Erythroblast (primary cell): ENCODE measurements at regions not wholly inside any gene's neighbourhood (a gene's known extent, or its start where the extent isn't known, plus 50 kb on each side); places are given as distances from the start of the nearest gene placed in this dataset.

Experiments
- DNase-seq, 2 experiments: peaks; one replicate each; lab custom pipeline; 2025; lab: John Stamatoyannopoulos, UW
- GATA1 ChIP-seq: IDR thresholded peaks from 2 replicates; pipeline ENCODE4 v1.6.1; 2011; ENCODE audit warnings: low read depth, mild to moderate bottlenecking, control low read depth, low read length, moderate library complexity
- POLR2A ChIP-seq: IDR thresholded peaks from 2 replicates; pipeline ENCODE4 v1.6.1; 2011; ENCODE audit warnings: mild to moderate bottlenecking, low read length

DNA sequence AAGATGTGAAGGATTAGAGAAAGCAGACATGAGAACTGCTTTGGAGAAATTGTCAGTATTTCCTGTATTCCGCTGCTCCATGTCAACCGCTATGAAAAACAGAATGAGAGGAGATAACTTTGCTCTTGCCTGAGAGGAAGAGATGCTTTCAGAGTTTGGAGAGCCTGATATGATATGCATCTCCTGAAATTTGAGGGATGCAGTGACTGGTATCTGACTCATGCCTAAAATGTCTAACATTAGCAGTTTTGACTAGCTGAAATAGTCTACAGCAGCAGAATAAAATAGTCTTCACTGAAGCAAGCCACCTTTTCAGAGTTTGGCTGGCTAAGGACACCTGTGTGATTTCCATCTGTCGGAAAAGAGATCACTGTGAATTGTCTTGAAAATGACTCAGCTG, 165.8 kb upstream of the LRRC7 start:
- no peak for DNase-seq
- TF ChIP-seq POLR2A (no peak), GATA1 (no peak)

DNA sequence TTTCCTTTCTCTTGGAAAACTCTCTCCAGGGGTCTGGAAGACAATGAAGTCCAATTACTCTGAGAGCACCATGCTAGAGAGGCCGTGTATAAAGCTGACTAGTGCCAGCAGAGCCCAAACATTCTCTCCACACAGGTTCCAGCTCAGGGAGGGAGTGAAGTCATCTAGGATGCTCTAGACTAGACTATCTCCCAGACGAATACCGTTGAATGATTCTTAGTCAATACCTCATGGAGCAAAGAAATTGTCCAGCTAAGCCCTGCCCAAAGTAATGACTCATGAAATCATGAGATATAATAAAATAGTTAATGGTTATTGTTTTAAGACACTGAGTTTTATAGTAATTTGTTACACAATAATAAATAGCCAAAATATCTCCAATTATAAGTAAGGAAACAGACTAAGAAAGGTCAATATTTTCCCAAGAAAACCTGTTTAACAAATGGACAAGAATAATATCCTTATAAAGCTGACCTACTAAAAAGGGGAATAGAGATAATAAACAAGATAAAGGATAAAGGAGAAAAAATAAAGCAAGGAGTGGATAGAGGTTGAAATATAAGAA, 163.9 kb upstream of the LRRC7 start:
- TF ChIP-seq GATA1, result no peak
- no peak for TF ChIP-seq POLR2A
- DNase-seq, result no peak

DNA sequence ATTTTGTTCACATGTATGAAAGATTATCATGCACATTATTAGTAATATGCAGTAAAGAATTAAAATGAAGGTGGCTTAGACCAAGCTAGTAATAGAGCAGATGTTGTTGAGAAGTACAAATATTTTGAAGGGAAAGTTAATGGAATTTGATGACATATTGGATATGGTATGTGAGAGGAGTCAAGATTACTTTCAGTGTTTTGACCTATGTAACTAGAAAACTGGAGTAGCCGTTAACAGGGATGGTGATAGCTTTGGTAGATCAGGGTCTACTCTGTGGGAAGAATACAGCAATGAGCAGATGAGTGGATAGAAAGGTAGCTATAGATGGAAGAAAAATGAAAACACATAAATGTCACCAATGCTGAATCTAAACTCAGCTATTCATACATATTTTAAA, 163.2 kb upstream of the LRRC7 start:
- DNase-seq, result no peak
- no peak for TF ChIP-seq GATA1
- no peak for TF ChIP-seq POLR2A

DNA sequence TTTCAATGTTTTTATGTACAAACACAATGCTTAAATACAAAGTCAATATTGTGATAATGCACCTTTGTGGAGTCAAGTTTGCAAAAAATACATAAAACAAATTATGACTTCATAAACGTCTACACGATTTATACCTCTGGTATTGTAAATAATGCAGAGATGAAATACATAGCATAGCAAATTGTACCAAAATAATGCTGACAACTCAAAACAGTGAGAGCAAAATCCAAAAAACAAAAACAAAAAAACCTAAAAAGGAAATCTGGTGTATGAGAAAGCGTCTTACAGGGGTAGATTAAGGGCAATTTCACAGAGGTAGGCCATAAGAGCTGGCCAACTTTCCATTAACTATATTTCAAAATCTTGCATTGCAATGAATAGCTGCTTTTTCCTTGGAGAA, 161.5 kb upstream of the LRRC7 start:
- TF ChIP-seq POLR2A, result no peak
- no peak for TF ChIP-seq GATA1
- DNase-seq, result no peak

DNA sequence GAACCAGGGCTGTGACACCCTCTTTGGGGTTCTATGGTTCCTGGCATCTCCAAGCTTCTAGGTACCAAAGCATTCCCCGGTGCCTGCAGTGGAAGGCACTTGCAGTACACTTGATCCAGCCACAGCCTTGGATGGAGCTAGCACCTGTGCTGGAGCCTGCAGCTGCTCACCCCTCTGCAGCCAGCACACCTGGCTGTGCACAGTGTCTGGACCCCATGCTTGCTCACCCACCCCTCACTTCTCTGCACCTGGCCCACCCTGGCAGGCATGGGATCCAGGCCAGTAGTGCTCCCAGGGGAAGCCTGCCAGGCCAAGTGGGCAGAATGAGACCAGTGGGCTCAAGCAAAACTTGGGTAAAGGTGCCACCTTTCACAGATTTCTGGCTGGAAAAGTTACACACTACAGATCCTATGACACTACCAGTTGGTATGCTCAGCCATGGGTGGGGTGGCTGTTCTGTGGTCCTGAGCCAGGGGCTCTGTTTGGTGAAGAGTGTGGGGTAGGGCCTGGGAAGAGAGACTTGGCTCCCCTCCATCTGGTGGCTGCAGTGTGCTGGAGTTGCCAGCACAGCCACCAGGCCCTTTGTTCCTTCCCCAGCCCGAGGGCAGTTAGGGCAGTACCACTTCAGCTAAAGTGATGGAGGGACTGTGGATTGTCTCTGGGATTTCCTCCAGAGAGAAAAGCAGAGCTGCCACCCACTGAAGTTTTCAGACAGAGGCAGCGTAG, 157.8 kb upstream of the LRRC7 start:
- no peak for DNase-seq
- TF ChIP-seq GATA1 (no peak), POLR2A (no peak)

DNA sequence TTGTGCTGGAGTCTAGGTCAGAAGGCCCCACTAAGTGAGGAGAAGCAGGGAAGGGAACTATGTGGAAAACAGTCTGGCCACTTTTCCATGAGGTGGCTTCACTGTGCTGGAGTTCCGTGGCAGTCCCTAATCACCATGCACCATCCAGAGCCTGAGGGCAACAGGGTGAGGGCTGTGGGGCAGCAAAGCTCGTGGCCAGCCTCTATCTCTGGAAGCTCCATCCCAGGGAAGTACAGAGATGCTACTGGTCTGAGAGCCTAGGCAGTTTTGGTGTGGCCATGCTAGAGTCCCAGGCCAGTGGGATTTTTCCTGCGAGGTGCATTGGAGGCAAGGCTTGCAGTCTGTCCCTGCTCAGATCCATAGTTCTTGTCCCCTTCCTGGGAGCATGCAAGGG, 157.3 kb upstream of the LRRC7 start:
- no peak for DNase-seq
- TF ChIP-seq POLR2A (no peak), GATA1 (no peak)

DNA sequence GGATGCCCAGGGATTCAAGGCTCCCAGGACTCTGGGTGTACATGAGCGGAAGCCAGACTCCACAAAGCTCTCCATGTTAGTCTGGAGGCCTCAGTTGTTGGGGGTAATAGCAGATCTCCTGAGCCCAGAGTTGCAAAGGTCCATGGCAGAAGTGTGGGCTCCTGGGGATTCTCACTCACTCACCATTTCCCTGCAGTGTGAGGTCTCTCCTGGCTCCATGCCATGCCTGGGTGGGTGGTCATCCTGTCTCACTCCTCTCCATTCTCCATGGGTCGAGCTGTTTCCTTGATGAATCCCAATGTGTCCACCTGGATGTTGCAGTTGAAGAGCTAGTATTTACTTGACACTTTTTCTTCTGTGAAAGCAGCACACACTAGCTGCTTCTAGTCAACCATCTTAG, 156.8 kb upstream of the LRRC7 start:
- TF ChIP-seq GATA1 (no peak), POLR2A (no peak)
- no peak for DNase-seq

DNA sequence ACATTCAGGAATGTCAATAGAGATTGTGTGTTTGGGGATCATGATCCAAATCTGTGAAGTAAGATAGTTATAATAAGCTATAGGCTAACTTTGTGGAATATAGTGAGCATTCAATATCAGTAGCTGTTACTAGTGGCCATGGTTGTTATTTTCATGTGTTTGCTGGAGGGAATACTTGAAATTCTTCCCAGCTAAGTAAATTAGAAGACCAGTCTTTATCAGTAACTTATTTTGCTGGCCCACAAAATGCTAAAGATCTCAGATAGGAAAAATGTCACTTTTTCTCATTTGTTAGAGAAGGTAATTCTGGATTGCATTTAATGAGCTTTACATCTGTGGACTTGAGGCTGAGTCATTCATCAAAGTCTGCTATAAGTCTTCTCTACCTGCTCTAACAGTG, 156.1 kb upstream of the LRRC7 start:
- no peak for DNase-seq
- TF ChIP-seq POLR2A (no peak), GATA1 (no peak)

GRCh38 chr1:69413129-69413528, 154.6 kb upstream of the LRRC7 start:
- TF ChIP-seq POLR2A (no peak), GATA1 (no peak)
- no peak for DNase-seq

DNA sequence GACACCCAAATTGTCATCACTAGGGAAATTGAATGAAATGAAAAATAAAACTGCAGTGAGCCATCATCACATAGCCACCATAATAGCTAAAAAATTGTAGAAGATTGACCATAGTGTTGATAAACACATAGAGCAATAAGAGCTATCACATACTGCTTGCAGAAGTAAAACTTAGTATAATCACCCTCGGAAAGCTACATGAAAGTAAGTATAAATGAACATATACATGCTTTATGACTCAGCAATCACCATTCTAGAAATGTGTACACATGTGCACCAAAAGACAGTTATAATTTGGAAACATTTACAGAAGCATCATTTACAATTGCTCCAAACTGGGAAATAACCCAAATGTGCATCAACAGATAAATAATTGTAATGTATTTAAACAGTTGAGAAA, 153.1 kb upstream of the LRRC7 start:
- no peak for TF ChIP-seq GATA1
- no peak for TF ChIP-seq POLR2A
- DNase-seq, result no peak

- no peak for DNase-seq
- no peak for TF ChIP-seq GATA1
- no peak for TF ChIP-seq POLR2A
These were observed 146.4 kb upstream of the LRRC7 start for GRCh38 chr1:69421286-69421685.

DNA sequence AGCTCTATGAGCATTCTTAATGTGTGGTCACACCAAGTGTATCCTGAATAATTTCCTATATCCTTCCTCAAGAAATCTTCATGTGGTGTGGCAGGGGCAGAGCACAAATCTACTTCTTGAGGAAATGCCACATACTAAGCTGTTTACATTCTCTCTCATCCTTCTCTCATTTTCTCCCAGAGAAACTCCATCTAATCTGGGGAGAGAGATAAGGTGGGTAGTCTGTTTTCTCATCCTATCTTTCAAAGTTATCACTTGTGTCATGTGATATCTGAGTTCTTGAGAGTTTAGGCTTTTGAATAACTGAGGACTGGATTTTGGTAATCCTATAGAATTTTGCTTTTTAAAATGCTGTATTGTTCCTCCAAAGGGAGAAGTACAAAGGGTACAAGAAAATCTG, 141.9 kb upstream of the LRRC7 start:
- DNase-seq, result no peak
- TF ChIP-seq POLR2A (no peak), GATA1 (no peak)

- no peak for DNase-seq
- TF ChIP-seq POLR2A (no peak), GATA1 (no peak)
These were observed 141.3 kb upstream of the LRRC7 start for GRCh38 chr1:69426401-69426800.

DNA sequence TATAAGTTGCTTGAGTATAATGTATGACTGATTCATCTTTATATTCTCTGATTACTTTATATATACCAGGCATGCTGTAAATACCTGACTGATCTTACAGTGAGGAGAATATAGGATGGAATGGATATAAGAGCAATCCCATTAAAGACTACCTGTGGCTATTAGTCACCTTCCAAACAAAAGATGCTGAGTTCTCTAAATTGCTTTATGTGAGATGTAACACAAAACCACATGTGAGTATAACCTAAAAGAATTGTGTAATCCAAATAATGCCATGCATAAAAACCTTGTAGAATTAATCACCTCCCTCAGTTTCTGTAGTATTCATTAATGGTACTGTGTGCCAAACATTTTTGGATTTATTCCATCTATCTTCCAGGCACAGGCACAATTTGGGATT, 134.6 kb upstream of the LRRC7 start:
- no peak for TF ChIP-seq POLR2A
- no peak for TF ChIP-seq GATA1
- DNase-seq, result no peak

DNA sequence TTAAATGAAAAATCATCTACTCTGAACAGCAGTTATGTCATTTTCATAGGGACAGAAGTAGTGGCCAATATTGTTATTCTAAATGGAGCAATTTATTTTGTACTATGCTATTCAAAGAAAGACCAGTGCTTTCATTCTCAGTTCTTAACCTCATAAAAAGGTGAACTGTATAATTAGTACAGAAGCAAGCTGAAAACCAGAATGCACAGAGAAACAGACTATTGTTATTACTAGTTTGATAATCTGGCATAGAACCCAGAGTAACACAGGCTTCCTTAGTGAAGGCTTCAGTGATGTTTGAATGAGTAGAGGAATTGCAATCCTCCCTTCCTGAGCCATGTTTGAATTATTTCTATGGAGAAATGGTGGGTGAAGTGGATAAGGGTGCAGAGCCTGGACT, 131.6 kb upstream of the LRRC7 start:
- TF ChIP-seq POLR2A (no peak), GATA1 (no peak)
- no peak for DNase-seq
